GM23338 (cell line): ENCODE measurements at regions not wholly inside any gene's neighbourhood (a gene's known extent, or its start where the extent isn't known, plus 50 kb on each side); places are given as distances from the start of the nearest gene placed in this dataset.
"Not testable (repeated sequence)": the region's sequence is repeated elsewhere in the genome, so short reads cannot be mapped to it uniquely, and the experiment has no call there.

ENCODE experiments used
- ATAC-seq: fragments of 200-7000 bp; cut with Tn5 transposase; 3 replicates; pipeline ENCODE4 v1.9.1; 2020
- DNase-seq: peaks from one replicate; pipeline ENCODE4 v3.0.0-alpha.2; 2015; ENCODE audit warnings: low spot score
- H2AFZ ChIP-seq: fragments of 200-600 bp; sonication (generic); 2 replicates; pipeline ENCODE4 v1.8.0; 2016; ENCODE audit warnings: antibody characterized with exemption, mild to moderate bottlenecking, moderate library complexity
- H3F3A ChIP-seq: fragments of 200-600 bp; sonication (generic); replicated peaks from 2 replicates; pipeline ENCODE4 v1.8.0; 2017; ENCODE audit warnings: antibody characterized with exemption, mixed run types, low read depth
- H3K27ac ChIP-seq: fragments of 200-600 bp; sonication (generic); 2 replicates; pipeline ENCODE4 v1.6.1; 2016; ENCODE audit warnings: low read depth
- H3K27me3 ChIP-seq: fragments of 200-600 bp; sonication (generic); 2 replicates; pipeline ENCODE4 v1.8.0; 2016; ENCODE audit warnings: mild to moderate bottlenecking, mixed run types, moderate library complexity; ENCODE audit not compliant: insufficient read depth
- H3K36me3 ChIP-seq: fragments of 200-600 bp; sonication (generic); 2 replicates; pipeline ENCODE4 v1.8.0; 2016; ENCODE audit warnings: mild to moderate bottlenecking; ENCODE audit not compliant: insufficient read depth
- H3K4me1 ChIP-seq: fragments of 200-600 bp; sonication (generic); 2 replicates; pipeline ENCODE4 v1.8.0; 2016; ENCODE audit warnings: mild to moderate bottlenecking, moderate library complexity; ENCODE audit not compliant: insufficient read depth
- H3K4me2 ChIP-seq: fragments of 200-600 bp; sonication (generic); 2 replicates; pipeline ENCODE4 v1.7.1; 2017; ENCODE audit warnings: mixed run types
- H3K4me3 ChIP-seq: fragments of 200-600 bp; sonication (generic); 2 replicates; pipeline ENCODE4 v1.6.1; 2016; ENCODE audit warnings: mixed run types
- H3K79me2 ChIP-seq: fragments of 200-600 bp; sonication (generic); replicated peaks from 2 replicates; pipeline ENCODE4 v1.8.0; 2017; ENCODE audit warnings: mild to moderate bottlenecking; ENCODE audit not compliant: insufficient read depth
- H3K9me2 ChIP-seq: fragments of 200-600 bp; sonication (generic); 2 replicates; pipeline ENCODE4 v1.8.0; 2017; ENCODE audit not compliant: insufficient read depth
- H4K20me1 ChIP-seq: fragments of 200-600 bp; sonication (generic); replicated peaks from 2 replicates; pipeline ENCODE4 v1.8.0; 2017; ENCODE audit warnings: mild to moderate bottlenecking; ENCODE audit not compliant: insufficient read depth
- H3K27ac Mint-ChIP-seq: 2 replicates; pipeline ENCODE4 v1.8.0; 2020; ENCODE audit warnings: inconsistent platforms, mild to moderate bottlenecking, moderate library complexity, mixed read lengths
- H3K27me3 Mint-ChIP-seq: 3 replicates; pipeline ENCODE4 v1.8.0; 2022; ENCODE audit warnings: low read depth, mild to moderate bottlenecking, moderate library complexity, mixed read lengths, inconsistent platforms; ENCODE audit not compliant: insufficient read depth, poor library complexity
- H3K36me3 Mint-ChIP-seq: 3 replicates; pipeline ENCODE4 v1.8.0; 2021; ENCODE audit warnings: low read depth, mild to moderate bottlenecking, inconsistent platforms, moderate library complexity, mixed read lengths
- H3K4me1 Mint-ChIP-seq: 3 replicates; pipeline ENCODE4 v1.8.0; 2020; ENCODE audit warnings: mild to moderate bottlenecking, inconsistent platforms, mixed read lengths
- H3K4me3 Mint-ChIP-seq: 3 replicates; pipeline ENCODE4 v1.8.0; 2021; ENCODE audit warnings: moderate library complexity, mild to moderate bottlenecking, inconsistent platforms, mixed read lengths
- H3K9me3 Mint-ChIP-seq: 3 replicates; pipeline ENCODE4 v1.8.0; 2020; ENCODE audit warnings: moderate library complexity, mild to moderate bottlenecking, inconsistent platforms, mixed read lengths
- CREB1 ChIP-seq: fragments of 250-450 bp; sonication (Bioruptor Pico); IDR thresholded peaks from 2 replicates; pipeline ENCODE4 v1.5.0; 2020; ENCODE audit warnings: low read depth, mild to moderate bottlenecking, moderate library complexity
- POLR2AphosphoS5 ChIP-seq: IDR thresholded peaks from 2 replicates; pipeline ENCODE4 v1.6.1; 2016; ENCODE audit warnings: antibody characterized with exemption, low read depth
- TF ChIP-seq, protein P1 (sequence below): IDR thresholded peaks from 2 replicates; pipeline ENCODE4 v1.6.1; 2016; ENCODE audit warnings: antibody characterized with exemption
- TF ChIP-seq, protein P2 (sequence below), 2 experiments: fragments of 200-600 bp in 1 of 2; sonication (generic) in 1 of 2; conservative IDR thresholded peaks; 2 replicates each; pipeline versions ENCODE4 v1.5.1 to v1.6.1; 2016 to 2017; ENCODE audit warnings: antibody characterized with exemption in 2 of 2, low read depth in 2 of 2, mild to moderate bottlenecking in 2 of 2, moderate library complexity in 1 of 2

DNA sequence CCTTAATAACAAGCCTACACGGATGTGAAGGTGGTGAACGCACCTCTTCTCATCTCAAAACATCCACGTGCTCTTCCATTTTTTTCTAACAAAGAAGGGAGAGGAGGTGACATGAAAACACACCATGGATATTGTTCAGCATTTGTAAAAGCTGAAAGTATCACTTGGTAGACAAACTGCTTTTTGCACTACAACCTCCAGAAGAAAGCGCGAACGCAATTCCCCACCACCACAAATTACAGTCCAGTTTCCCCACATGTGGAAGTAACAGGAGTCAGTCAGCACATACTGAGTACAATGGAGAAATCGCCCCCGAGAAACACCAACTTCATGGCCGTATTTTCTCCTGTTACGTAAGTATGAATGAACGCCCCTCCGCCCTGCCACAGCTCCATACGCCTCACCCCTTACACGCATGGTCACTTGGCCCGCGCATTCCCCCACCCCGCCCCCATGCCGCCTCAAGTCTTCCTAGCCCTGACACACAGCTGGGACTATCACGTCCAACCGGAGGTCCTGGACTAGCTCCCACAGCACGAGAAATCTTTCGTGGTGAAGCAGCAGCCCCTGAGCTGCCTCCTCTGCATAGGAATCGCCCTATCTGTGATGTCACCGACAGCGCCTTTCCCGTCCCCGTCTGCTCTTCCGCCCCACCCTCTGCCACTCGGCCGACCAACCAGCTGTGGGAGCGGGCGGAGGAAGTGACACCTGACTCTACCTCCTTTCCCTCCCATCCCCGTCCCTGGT, 62.4 kb upstream of the NBPF15 start:
- H3K36me3 ChIP-seq, H3K79me2 ChIP-seq, H3K9me3 Mint-ChIP-seq, H2AFZ ChIP-seq, H4K20me1 ChIP-seq, H3K4me1 Mint-ChIP-seq, H3K27me3 Mint-ChIP-seq, H3K4me1 ChIP-seq, H3F3A ChIP-seq, H3K36me3 Mint-ChIP-seq, H3K9me2 ChIP-seq, H3K27me3 ChIP-seq: not testable (repeated sequence)
- H3K27ac ChIP-seq: peak overlapping the region; percentile 97; the same call in 1 of the 2 replicates
- Mint-ChIP-seq H3K4me3 (peak overlapping the region; percentile 66; the same call in 2 of the 3 replicates), H3K27ac (peak overlapping the region; percentile 100)
- DNase-seq: peak; percentile 74
- peak overlapping the region; percentile 38; the same call in 1 of the 2 replicates for H3K4me2 ChIP-seq
- TF ChIP-seq POLR2AphosphoS5: peak; percentile 98
- TF ChIP-seq CREB1 (CRISPR knock-in tag): peak; percentile 22; the same call in 1 of the 2 replicates
- TF ChIP-seq, protein P1, sequence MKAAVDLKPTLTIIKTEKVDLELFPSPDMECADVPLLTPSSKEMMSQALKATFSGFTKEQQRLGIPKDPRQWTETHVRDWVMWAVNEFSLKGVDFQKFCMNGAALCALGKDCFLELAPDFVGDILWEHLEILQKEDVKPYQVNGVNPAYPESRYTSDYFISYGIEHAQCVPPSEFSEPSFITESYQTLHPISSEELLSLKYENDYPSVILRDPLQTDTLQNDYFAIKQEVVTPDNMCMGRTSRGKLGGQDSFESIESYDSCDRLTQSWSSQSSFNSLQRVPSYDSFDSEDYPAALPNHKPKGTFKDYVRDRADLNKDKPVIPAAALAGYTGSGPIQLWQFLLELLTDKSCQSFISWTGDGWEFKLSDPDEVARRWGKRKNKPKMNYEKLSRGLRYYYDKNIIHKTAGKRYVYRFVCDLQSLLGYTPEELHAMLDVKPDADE: peak; percentile 80
- peak overlapping the region; percentile 38; the same call in 1 of the 2 replicates for H3K4me3 ChIP-seq
- ATAC-seq: peak; percentile 95

DNA sequence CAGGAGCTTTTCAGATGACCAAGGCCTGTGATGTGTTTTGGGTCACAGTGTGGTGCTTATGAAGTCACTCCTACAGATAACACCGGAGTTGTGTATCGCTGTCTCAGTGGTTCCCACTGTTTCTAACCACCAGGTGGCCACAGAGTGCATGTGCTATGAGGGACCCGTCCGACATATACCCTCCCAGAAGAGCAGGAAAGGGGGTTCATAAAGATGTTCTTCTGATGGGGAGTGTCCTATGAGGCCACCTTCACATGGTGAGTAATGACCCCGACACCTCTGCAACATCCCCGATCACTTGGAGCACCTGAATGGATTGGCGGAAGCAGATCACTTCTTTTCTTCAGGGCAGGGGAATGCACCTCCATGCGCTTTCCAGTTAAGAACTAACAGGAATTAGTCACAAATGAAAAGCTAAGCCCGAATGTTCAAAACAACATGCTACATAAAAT, 60.5 kb upstream of the PPIAL4F start:
- ATAC-seq: peak; percentile 90
- not testable (repeated sequence) for H3K4me1 ChIP-seq, H3K27ac ChIP-seq, H3K9me3 Mint-ChIP-seq, H3F3A ChIP-seq, H3K4me1 Mint-ChIP-seq, DNase-seq, H3K4me3 ChIP-seq, H3K4me2 ChIP-seq, H3K27me3 Mint-ChIP-seq, H3K27ac Mint-ChIP-seq, H3K79me2 ChIP-seq, H3K4me3 Mint-ChIP-seq, H4K20me1 ChIP-seq, H3K27me3 ChIP-seq, H3K36me3 Mint-ChIP-seq, H3K36me3 ChIP-seq, H3K9me2 ChIP-seq
- TF ChIP-seq, protein P2, sequence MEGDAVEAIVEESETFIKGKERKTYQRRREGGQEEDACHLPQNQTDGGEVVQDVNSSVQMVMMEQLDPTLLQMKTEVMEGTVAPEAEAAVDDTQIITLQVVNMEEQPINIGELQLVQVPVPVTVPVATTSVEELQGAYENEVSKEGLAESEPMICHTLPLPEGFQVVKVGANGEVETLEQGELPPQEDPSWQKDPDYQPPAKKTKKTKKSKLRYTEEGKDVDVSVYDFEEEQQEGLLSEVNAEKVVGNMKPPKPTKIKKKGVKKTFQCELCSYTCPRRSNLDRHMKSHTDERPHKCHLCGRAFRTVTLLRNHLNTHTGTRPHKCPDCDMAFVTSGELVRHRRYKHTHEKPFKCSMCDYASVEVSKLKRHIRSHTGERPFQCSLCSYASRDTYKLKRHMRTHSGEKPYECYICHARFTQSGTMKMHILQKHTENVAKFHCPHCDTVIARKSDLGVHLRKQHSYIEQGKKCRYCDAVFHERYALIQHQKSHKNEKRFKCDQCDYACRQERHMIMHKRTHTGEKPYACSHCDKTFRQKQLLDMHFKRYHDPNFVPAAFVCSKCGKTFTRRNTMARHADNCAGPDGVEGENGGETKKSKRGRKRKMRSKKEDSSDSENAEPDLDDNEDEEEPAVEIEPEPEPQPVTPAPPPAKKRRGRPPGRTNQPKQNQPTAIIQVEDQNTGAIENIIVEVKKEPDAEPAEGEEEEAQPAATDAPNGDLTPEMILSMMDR (conservative IDR thresholded peaks at IDR 0.05; ENCODE audit: low read depth in 2 of 2): peak; percentile 24 to 59; a peak in 3 of 4 replicates
- peak overlapping the region; percentile 91; the same call in 1 of the 2 replicates for H2AFZ ChIP-seq

DNA sequence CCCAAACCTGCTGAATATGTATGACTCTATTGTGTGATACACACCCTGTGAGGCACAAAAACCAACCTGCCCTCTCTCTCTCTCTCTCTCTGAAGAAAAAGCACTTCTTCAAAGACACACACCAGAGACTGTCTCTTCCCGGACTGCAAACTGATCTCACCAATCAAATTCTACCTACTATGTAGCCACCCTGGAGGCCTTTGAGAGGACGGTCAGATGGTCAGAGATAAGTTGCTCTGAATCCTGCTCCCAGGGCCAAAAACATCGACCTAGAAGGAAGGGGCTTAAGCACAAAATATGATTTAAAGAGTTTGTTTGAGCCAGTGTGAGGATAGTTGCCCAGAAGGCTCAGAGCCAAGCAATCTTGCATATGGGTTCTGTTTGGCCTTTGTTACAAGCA, 59.2 kb upstream of the PPIAL4F start:
- not testable (repeated sequence) for H3K4me1 Mint-ChIP-seq, H4K20me1 ChIP-seq, H3K9me3 Mint-ChIP-seq, DNase-seq, H3K4me3 Mint-ChIP-seq, H3K4me2 ChIP-seq, H3K27me3 Mint-ChIP-seq, ATAC-seq, H3F3A ChIP-seq, H3K27ac Mint-ChIP-seq, H3K4me1 ChIP-seq, H3K9me2 ChIP-seq, H3K27me3 ChIP-seq, H3K4me3 ChIP-seq, H3K36me3 ChIP-seq, H3K79me2 ChIP-seq, H3K27ac ChIP-seq, H3K36me3 Mint-ChIP-seq, H2AFZ ChIP-seq

DNA sequence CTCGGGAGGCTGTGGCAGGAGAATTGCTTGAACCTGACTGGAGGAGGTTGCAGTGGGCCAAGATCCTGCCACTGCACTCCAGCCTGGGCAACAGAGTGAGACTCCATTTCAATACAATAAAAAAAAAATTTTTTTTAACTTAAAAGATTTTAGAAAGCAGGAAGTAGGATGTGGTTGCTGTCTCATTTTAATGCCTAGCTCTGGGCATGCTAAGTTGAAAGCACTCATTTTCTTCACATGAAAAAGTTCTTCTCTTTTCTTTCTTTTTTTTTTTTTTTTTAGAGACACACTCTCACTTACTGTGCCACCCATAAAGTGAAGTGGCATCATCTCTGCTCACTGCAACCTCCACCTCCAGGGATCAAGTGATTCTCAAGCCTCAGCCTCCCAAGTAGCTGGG, 58.4 kb upstream of the PPIAL4F start:
- not testable (repeated sequence) for H3K9me2 ChIP-seq, H3K36me3 Mint-ChIP-seq, H3K9me3 Mint-ChIP-seq, H3K79me2 ChIP-seq, DNase-seq, H3K4me3 ChIP-seq, H3F3A ChIP-seq, H3K4me1 ChIP-seq, H3K27me3 ChIP-seq, H3K27ac Mint-ChIP-seq, H3K36me3 ChIP-seq, H3K27ac ChIP-seq, H3K4me1 Mint-ChIP-seq, ATAC-seq, H3K4me2 ChIP-seq, H4K20me1 ChIP-seq, H3K27me3 Mint-ChIP-seq, H3K4me3 Mint-ChIP-seq, H2AFZ ChIP-seq

DNA sequence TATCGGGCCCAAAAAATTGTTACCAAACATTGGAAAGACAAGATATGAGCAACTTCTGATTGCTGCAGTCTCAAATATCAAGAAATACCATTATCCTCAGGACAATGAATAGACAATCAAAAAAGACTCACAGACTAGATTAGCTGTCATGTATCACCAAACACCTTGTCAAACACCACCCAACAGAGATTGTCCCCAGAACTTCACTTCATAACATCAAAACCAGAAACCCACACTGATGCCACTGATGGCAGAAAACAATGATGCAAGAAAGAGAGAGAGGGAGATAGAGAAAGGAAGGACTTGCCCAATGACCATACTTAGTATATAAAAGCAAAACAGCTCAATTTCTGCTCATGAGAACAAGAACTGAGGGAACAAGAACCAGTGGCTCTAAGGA, 56.0 kb upstream of the PPIAL4F start:
- H3K9me3 Mint-ChIP-seq, H3K36me3 Mint-ChIP-seq, H4K20me1 ChIP-seq: not testable (repeated sequence)

More for the DNA sequence above, 56.0 kb upstream of the PPIAL4F start:
- not testable (repeated sequence) for H3K4me3 Mint-ChIP-seq, H3K27ac ChIP-seq, H3K79me2 ChIP-seq, H3K4me1 ChIP-seq, H2AFZ ChIP-seq, ATAC-seq, H3K36me3 ChIP-seq, H3K4me3 ChIP-seq, H3K4me2 ChIP-seq, H3K4me1 Mint-ChIP-seq, H3K27me3 Mint-ChIP-seq, H3K27ac Mint-ChIP-seq, H3K9me2 ChIP-seq, H3F3A ChIP-seq, DNase-seq
- H3K27me3 ChIP-seq: peaks cover 23% of the 10 kb centered on the region
